Smooth muscle cell (in vitro differentiated cells): ENCODE measurements at regions not wholly inside any gene's neighbourhood (a gene's known extent, or its start where the extent isn't known, plus 50 kb on each side); places are given as distances from the start of the nearest gene placed in this dataset.

Experiments used
- DNase-seq: peaks from one replicate; lab custom pipeline; 2025; ENCODE audit not compliant: unreplicated experiment; lab: John Stamatoyannopoulos, UW
- H2AFZ ChIP-seq: fragments of 200-600 bp; sonication (generic); 2 replicates; pipeline ENCODE4 v1.6.0; 2016; ENCODE audit warnings: antibody characterized with exemption, low read depth, mild to moderate bottlenecking
- H3F3A ChIP-seq: fragments of 200-600 bp; sonication (generic); 2 replicates; pipeline ENCODE4 v1.6.0; 2017; ENCODE audit warnings: antibody characterized with exemption, low read depth
- H3K27ac ChIP-seq: fragments of 200-600 bp; sonication (generic); 2 replicates; pipeline ENCODE4 v1.5.1; 2016; ENCODE audit warnings: low read depth, mild to moderate bottlenecking
- H3K27me3 ChIP-seq: fragments of 200-600 bp; sonication (generic); 2 replicates; pipeline ENCODE4 v1.6.1; 2016; ENCODE audit warnings: low read depth, mild to moderate bottlenecking
- H3K36me3 ChIP-seq: fragments of 200-600 bp; sonication (generic); 2 replicates; pipeline ENCODE4 v1.5.1; 2016; ENCODE audit warnings: low read depth
- H3K4me1 ChIP-seq: fragments of 200-600 bp; sonication (generic); 2 replicates; pipeline ENCODE4 v1.5.1; 2016; ENCODE audit warnings: low read depth
- H3K4me2 ChIP-seq: fragments of 200-600 bp; sonication (generic); 2 replicates; pipeline ENCODE4 v1.6.0; 2016; ENCODE audit warnings: mild to moderate bottlenecking
- H3K4me3 ChIP-seq: fragments of 200-600 bp; sonication (generic); 2 replicates; pipeline ENCODE4 v1.5.1; 2016; ENCODE audit warnings: mild to moderate bottlenecking
- H3K79me2 ChIP-seq: fragments of 200-600 bp; sonication (generic); 2 replicates; pipeline ENCODE4 v1.6.0; 2016; ENCODE audit warnings: low read depth, mild to moderate bottlenecking
- H3K9ac ChIP-seq: fragments of 200-600 bp; sonication (generic); 2 replicates; pipeline ENCODE4 v1.6.0; 2016; ENCODE audit warnings: low read depth
- H3K9me3 ChIP-seq: fragments of 200-600 bp; sonication (generic); replicated peaks from 2 replicates; pipeline ENCODE4 v1.5.1; 2016; ENCODE audit warnings: low read depth
- H4K20me1 ChIP-seq: fragments of 200-600 bp; sonication (generic); 2 replicates; pipeline ENCODE4 v1.6.0; 2016; ENCODE audit warnings: low read depth
- CTCF ChIP-seq: fragments of 200-600 bp; sonication (generic); IDR thresholded peaks from 2 replicates; pipeline ENCODE4 v1.5.1; 2017; ENCODE audit warnings: borderline replicate concordance, mild to moderate bottlenecking, antibody characterized with exemption; ENCODE audit not compliant: insufficient read depth, poor library complexity, severe bottlenecking
- WGBS: methylation state at CpG from one replicate; pipeline ENCODE4 v1.1.7; 2016; ENCODE audit warnings: low lambda C conversion rate; 5-methylcytosine and 5-hydroxymethylcytosine counted together

DNA sequence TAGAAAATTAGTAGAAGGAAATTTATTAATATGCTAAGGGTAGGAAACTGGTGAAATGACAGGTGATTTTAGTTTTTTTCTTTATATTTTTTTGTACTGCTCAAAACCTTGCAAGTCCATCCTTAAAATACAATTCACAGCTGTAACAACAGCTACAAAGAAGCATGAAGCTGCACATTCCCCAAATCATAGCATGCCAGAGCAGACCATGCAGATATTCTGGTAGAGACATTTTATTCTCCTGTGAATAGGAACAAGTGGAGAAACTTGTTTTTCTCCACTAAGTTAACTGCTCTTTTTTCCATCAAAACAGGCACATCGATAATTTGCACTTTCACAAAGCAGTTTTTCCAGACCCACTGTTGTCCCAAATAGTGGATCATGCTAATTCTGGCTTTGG is 1125.7 kb downstream of the BRINP3 start:
- Histone ChIP-seq H3K4me3 (no peak overlapping the region), H3F3A (no peaks in the 10 kb centered on the region), H3K36me3 (no peaks in the 10 kb centered on the region), H3K9ac (no peak overlapping the region), H4K20me1 (no peaks in the 10 kb centered on the region), H3K4me1 (no peaks in the 10 kb centered on the region), H3K9me3 (no peaks in the 10 kb centered on the region), H3K27ac (no peak overlapping the region), H2AFZ (no peak overlapping the region), H3K4me2 (peak overlapping the region; percentile 17), H3K79me2 (no peaks in the 10 kb centered on the region), H3K27me3 (no peaks in the 10 kb centered on the region)
- no peak for DNase-seq
- 61% methylated on average over 1 of the region's 1 CpG for WGBS
- no peak for TF ChIP-seq CTCF

- Histone ChIP-seq H3F3A (no peaks in the 10 kb centered on the region), H3K4me3 (no peak overlapping the region), H3K27ac (no peak overlapping the region), H3K4me2 (no peak overlapping the region), H3K4me1 (no peaks in the 10 kb centered on the region), H4K20me1 (no peaks in the 10 kb centered on the region), H3K27me3 (no peaks in the 10 kb centered on the region), H3K36me3 (no peaks in the 10 kb centered on the region), H3K9me3 (no peaks in the 10 kb centered on the region), H3K79me2 (no peaks in the 10 kb centered on the region), H2AFZ (no peak overlapping the region), H3K9ac (no peak overlapping the region)
- no peak for DNase-seq
- no peak for TF ChIP-seq CTCF
These were observed 1121.5 kb downstream of the BRINP3 start for GRCh38 chr1:189356206-189356605.

- Histone ChIP-seq H3F3A (no peaks in the 10 kb centered on the region), H3K79me2 (no peaks in the 10 kb centered on the region), H3K27ac (no peak overlapping the region), H3K27me3 (no peaks in the 10 kb centered on the region), H3K9me3 (no peaks in the 10 kb centered on the region), H3K4me2 (no peak overlapping the region), H2AFZ (no peak overlapping the region), H3K36me3 (no peaks in the 10 kb centered on the region), H3K4me3 (no peak overlapping the region), H3K9ac (no peak overlapping the region), H4K20me1 (no peaks in the 10 kb centered on the region), H3K4me1 (no peaks in the 10 kb centered on the region)
- no peak for DNase-seq
- TF ChIP-seq CTCF: no peak
- WGBS: 100% methylated on average over 1 of the region's 1 CpG
These were observed 1120.3 kb downstream of the BRINP3 start for GRCh38 chr1:189357317-189357716.

- Histone ChIP-seq H3K36me3 (no peaks in the 10 kb centered on the region), H4K20me1 (no peaks in the 10 kb centered on the region), H3F3A (no peaks in the 10 kb centered on the region), H3K79me2 (no peaks in the 10 kb centered on the region), H2AFZ (no peak overlapping the region), H3K9me3 (no peaks in the 10 kb centered on the region), H3K27me3 (no peaks in the 10 kb centered on the region), H3K4me3 (no peak overlapping the region), H3K4me2 (no peak overlapping the region), H3K4me1 (no peaks in the 10 kb centered on the region), H3K9ac (no peak overlapping the region), H3K27ac (no peak overlapping the region)
- TF ChIP-seq CTCF: no peak
- no peak for DNase-seq
These were observed 1108.1 kb downstream of the BRINP3 start for GRCh38 chr1:189369612-189370011.
